ENCODE measurements at regions not wholly inside any gene's neighbourhood (a gene's known extent, or its start where the extent isn't known, plus 50 kb on each side); places are given as distances from the start of the nearest gene placed in this dataset.
"Not testable (repeated sequence)": the region's sequence is repeated elsewhere in the genome, so short reads cannot be mapped to it uniquely, and the experiment has no call there.

DNA sequence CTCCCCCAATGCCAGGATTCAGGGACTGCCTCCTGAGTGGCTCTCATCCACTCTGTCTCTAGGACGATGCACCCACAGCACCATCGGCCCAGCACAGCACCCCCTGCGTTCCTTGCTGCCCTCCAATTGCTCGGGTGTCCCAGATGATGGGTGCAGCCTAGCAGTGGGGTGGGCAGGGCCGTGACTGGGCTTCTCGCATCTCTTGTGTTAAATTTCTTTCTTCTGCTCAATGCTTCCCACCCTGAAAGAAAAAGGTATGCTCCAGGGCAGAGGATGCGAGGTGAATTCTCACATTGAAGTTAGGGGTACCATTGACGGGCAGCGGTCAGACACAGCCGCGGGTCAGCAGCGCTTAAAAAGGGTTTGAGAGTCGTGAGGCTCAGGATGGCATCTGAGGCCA, 232.4 kb upstream of the SGCG start:
- 99% methylated on average over 7 of the region's 13 CpGs for WGBS (ENCODE audit: insufficient coverage)
- H3K27me3 ChIP-seq (ENCODE audit: control insufficient read depth, insufficient read depth, low read length): no peaks in the 10 kb centered on the region
- H3K27ac ChIP-seq (ENCODE audit: low read length): no peak overlapping the region
- no peak overlapping the region for H3K4me3 ChIP-seq (ENCODE audit: low read length)
- no peaks in the 10 kb centered on the region for H3K36me3 ChIP-seq (ENCODE audit: control insufficient read depth, insufficient read depth, low read length)
- no peaks in the 10 kb centered on the region for H3K4me1 ChIP-seq (ENCODE audit: control insufficient read depth, insufficient read depth, low read length)
- no peak for DNase-seq
- peaks cover 6% of the 10 kb centered on the region for H3K9me3 ChIP-seq (replicated peaks; ENCODE audit: control insufficient read depth, low read depth, low read length)

DNA sequence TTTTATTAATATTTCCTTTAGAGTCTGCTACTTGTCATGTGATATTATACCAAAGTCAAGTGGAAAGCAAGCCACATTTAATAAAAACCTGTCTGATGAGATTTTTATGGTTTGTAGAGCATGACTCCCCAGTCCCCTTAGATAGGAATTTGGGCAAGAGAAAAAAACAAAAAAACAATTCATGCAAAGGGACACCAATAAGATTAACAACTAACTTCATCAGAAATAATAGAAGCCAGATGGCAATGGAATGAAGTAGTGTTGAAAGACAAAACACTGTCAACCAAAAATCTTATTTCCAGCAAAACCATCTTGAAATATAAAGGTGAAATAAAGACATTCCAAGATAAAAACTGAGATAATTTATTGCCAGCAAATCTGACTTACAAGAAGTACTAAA, 228.8 kb upstream of the SGCG start:
- not testable (repeated sequence) for H3K27me3 ChIP-seq (ENCODE audit: control insufficient read depth, insufficient read depth, low read length); DNase-seq; H3K9me3 ChIP-seq (replicated peaks; ENCODE audit: control insufficient read depth, low read depth, low read length); H3K27ac ChIP-seq (ENCODE audit: low read length); H3K4me1 ChIP-seq (ENCODE audit: control insufficient read depth, insufficient read depth, low read length); H3K36me3 ChIP-seq (ENCODE audit: control insufficient read depth, insufficient read depth, low read length); H3K4me3 ChIP-seq (ENCODE audit: low read length)

DNA sequence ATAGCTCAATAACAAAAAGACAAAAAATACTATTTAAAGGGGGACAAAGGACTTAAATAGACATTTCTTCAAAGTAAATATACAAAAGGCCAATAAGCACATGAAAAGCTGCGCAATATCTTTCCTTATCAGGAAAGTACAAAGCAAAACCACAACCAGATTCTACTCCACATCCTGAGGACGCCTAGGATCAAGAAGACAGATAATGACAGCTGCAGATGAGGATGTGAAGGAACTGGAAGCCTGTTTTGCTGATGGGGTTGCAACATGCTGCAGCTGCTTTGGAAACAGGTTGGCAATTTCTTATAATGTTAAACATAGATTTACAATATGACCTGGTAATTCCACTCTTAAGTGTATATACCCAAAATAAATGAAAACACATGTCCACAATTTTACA, 225.6 kb upstream of the SGCG start:
- H3K4me1 ChIP-seq (ENCODE audit: control insufficient read depth, insufficient read depth, low read length); H3K4me3 ChIP-seq (ENCODE audit: low read length); H3K27ac ChIP-seq (ENCODE audit: low read length); H3K9me3 ChIP-seq (replicated peaks; ENCODE audit: control insufficient read depth, low read depth, low read length); H3K36me3 ChIP-seq (ENCODE audit: control insufficient read depth, insufficient read depth, low read length); H3K27me3 ChIP-seq (ENCODE audit: control insufficient read depth, insufficient read depth, low read length); DNase-seq: not testable (repeated sequence)
- no CpG with 5 or more reads among the region's 2 CpGs for WGBS (ENCODE audit: insufficient coverage)

DNA sequence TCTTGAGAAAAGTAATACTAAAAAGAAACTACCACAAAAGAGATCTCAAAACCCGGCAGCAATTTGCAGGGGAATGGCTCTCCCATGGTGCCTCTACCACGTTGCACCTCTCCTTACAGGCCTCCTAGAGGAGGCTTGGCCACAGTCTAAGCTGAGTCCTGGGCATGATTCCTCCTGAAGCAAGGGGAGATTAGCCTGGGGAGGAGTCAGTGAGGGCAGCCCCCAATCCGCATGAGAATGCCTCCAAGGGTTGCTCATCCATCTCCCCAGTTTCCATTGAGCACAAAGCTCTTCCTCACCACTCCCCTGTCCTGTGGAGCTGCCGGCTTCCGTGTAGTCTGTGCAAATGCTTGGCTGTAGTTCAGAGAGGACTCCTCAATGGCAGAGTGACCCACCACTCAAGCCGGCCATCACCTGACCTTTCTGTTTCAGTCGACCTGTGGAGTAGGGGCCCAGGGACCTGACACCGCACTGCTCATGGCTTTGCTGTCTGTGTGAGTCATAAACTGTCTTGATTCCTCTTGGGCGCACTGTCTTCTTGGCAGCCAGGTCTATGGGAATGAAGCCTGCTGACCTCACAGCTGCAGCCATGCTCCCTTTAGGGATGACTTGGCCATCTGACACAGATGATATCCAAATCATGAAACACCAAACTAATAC, 224.2 kb upstream of the SGCG start:
- not testable (repeated sequence) for H3K4me1 ChIP-seq (ENCODE audit: control insufficient read depth, insufficient read depth, low read length); H3K27me3 ChIP-seq (ENCODE audit: control insufficient read depth, insufficient read depth, low read length); H3K4me3 ChIP-seq (ENCODE audit: low read length); H3K36me3 ChIP-seq (ENCODE audit: control insufficient read depth, insufficient read depth, low read length); H3K9me3 ChIP-seq (replicated peaks; ENCODE audit: control insufficient read depth, low read depth, low read length); H3K27ac ChIP-seq (ENCODE audit: low read length)
- WGBS (ENCODE audit: insufficient coverage): 33% methylated on average over 1 of the region's 9 CpGs
- DNase-seq: peak; percentile 84

DNA sequence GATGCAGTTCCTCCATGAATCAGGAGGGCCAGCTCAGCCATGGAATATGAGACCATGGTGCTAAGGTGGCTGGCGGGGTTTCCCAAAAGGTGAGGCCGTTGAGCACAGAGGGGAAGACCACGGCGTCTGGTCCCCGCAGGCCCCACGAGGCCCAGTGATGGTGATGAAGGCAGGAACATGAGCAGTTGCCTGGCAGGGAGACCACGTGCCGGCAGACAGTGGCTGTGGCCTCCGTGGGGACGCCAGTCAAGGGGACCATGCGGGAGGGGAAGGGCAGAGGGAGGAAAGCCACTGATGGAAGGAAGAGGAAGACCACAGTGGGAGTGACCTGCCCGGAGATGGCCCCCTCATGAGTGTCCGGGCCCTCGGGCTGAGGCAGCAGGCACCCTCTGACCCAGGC, 220.9 kb upstream of the SGCG start:
- WGBS (ENCODE audit: insufficient coverage): 93% methylated on average over 6 of the region's 14 CpGs
- DNase-seq; H3K9me3 ChIP-seq (replicated peaks; ENCODE audit: control insufficient read depth, low read depth, low read length); H3K27me3 ChIP-seq (ENCODE audit: control insufficient read depth, insufficient read depth, low read length); H3K4me3 ChIP-seq (ENCODE audit: low read length); H3K27ac ChIP-seq (ENCODE audit: low read length); H3K36me3 ChIP-seq (ENCODE audit: control insufficient read depth, insufficient read depth, low read length): not testable (repeated sequence)
- H3K4me1 ChIP-seq (ENCODE audit: control insufficient read depth, insufficient read depth, low read length): peaks cover 14% of the 10 kb centered on the region

DNA sequence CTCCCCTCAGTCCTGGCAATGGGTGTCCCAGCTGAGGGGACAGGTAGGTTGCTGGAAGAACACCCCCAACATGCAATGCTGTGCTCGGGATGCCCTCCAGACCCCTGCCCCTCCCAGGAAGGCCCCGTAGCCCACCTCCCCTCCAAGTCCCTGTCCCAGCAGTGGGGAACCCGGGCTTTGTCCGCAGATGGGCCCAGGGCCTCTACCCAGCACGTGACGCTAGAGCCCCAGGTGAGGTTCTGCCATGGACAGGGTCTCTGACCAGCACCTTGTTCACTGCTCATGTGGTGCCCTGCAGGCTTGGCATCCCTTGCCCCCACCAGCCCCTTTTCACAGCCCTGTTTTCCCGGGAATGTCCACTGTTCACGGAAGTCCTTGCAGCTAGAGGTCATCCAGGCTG, 220.0 kb upstream of the SGCG start:
- Histone ChIP-seq H3K4me1 (ENCODE audit: control insufficient read depth, insufficient read depth, low read length) (peaks cover 21% of the 10 kb centered on the region), H3K27ac (ENCODE audit: low read length) (no peak overlapping the region), H3K36me3 (ENCODE audit: control insufficient read depth, insufficient read depth, low read length) (no peaks in the 10 kb centered on the region), H3K4me3 (ENCODE audit: low read length) (no peak overlapping the region), H3K27me3 (ENCODE audit: control insufficient read depth, insufficient read depth, low read length) (no peaks in the 10 kb centered on the region), H3K9me3 (replicated peaks; ENCODE audit: control insufficient read depth, low read depth, low read length) (no peaks in the 10 kb centered on the region)
- no peak for DNase-seq
- 86% methylated on average over 8 of the region's 8 CpGs for WGBS (ENCODE audit: insufficient coverage)

DNA sequence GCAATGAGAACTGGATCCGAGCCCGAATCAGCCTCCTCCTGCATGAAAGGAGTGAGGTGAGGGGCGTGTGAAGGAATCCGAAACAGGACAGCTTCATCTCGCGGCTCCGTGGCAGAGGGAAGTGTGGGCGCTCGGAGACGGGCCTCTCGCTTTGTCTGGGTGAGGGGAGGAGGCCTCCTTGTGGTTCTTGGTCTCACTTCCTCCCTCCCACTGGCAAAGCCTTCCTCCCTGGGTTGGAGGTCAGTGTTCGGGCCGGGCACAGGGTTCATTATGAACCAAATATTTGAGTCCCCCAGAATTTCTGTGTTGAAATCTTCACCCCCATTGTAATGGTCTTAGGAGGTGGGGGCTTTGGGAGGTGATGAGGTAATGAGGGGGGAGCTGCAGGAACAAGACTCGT, 219.4 kb upstream of the SGCG start:
- not testable (repeated sequence) for H3K27ac ChIP-seq (ENCODE audit: low read length); H3K27me3 ChIP-seq (ENCODE audit: control insufficient read depth, insufficient read depth, low read length); H3K36me3 ChIP-seq (ENCODE audit: control insufficient read depth, insufficient read depth, low read length); H3K4me3 ChIP-seq (ENCODE audit: low read length); H3K9me3 ChIP-seq (replicated peaks; ENCODE audit: control insufficient read depth, low read depth, low read length); DNase-seq
- 63% methylated on average over 1 of the region's 14 CpGs for WGBS (ENCODE audit: insufficient coverage)
- peaks cover 21% of the 10 kb centered on the region for H3K4me1 ChIP-seq (ENCODE audit: control insufficient read depth, insufficient read depth, low read length)

DNA sequence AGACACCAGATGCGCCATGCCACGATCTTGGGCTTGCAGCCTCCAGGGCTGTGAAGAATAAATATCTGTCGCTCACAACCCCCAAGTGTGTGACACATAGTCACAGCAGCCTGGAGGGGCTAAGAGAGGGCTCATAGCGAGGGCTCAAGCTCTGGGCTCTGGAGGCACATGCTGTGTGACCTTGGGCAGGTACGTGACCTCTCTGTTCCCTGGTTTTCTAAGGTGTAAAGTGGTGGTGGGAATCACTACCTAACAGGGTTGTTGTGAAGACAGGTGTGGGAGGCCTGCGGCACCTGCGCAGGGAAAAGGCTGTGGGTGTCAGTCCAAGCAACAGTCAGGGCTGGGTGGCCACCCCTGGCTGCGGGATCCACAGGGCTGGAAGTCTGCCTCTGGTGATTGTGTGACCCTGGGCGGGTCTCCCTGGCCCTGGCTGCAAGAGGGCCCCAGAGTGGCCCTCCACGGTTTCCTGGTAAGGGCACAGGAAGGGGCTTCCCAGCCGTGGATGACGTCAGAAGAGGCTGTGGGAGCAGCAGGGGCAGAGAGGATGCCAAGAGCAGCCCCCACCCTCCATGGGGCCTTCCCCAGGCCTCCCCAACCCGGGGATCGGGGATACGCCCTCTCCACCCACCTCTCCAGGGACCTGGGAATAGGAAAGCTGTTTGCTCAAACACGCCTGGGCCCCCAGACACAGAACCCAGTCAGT, 218.8 kb upstream of the SGCG start:
- Histone ChIP-seq H3K4me3 (ENCODE audit: low read length) (no peak overlapping the region), H3K4me1 (ENCODE audit: control insufficient read depth, insufficient read depth, low read length) (peaks cover 17% of the 10 kb centered on the region), H3K27ac (ENCODE audit: low read length) (no peak overlapping the region), H3K27me3 (ENCODE audit: control insufficient read depth, insufficient read depth, low read length) (no peaks in the 10 kb centered on the region), H3K9me3 (replicated peaks; ENCODE audit: control insufficient read depth, low read depth, low read length) (no peaks in the 10 kb centered on the region), H3K36me3 (ENCODE audit: control insufficient read depth, insufficient read depth, low read length) (no peaks in the 10 kb centered on the region)
- WGBS (ENCODE audit: insufficient coverage): 74% methylated on average over 10 of the region's 16 CpGs
- no peak for DNase-seq

DNA sequence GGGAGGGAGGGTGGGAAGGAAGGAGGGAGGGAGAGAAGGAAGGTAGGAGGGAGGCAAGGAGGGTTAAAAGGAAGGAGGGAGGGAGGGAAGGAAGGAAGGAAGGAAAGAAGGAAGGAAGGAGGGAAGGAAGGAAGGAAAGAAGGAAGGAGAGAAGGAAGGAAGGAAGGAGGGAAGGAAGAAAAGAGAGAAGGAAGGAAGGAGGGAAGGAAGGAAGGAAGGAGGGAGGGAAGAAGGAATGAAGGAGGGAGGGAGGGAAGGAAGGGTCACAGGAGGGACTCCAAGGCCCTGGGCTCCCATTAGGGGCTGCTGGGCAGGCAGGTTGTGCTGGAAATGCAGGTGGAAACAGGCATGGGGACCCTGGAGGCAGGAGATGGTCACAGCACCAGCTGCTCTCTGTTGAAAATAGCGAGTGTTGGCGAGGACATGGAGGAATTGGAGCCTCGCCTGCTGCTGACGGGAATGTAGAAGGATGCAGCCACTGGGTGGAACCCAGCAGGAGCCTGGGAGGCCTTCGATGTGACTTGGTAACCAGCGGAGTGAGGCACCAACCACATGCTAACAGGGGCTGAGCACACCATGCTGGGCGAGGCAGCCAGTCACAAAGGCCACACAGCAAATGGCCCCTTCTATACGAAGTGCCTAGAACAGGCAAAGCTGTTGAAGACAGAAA, 217.3 kb upstream of the SGCG start:
- H3K36me3 ChIP-seq (ENCODE audit: control insufficient read depth, insufficient read depth, low read length); H3K9me3 ChIP-seq (replicated peaks; ENCODE audit: control insufficient read depth, low read depth, low read length); H3K27me3 ChIP-seq (ENCODE audit: control insufficient read depth, insufficient read depth, low read length); H3K4me3 ChIP-seq (ENCODE audit: low read length); H3K27ac ChIP-seq (ENCODE audit: low read length): not testable (repeated sequence)
- DNase-seq: peak; percentile 41
- 58% methylated on average over 6 of the region's 8 CpGs for whole genome bisulfite sequencing (ENCODE audit: insufficient coverage)
- peaks cover 14% of the 10 kb centered on the region for H3K4me1 ChIP-seq (ENCODE audit: control insufficient read depth, insufficient read depth, low read length)

DNA sequence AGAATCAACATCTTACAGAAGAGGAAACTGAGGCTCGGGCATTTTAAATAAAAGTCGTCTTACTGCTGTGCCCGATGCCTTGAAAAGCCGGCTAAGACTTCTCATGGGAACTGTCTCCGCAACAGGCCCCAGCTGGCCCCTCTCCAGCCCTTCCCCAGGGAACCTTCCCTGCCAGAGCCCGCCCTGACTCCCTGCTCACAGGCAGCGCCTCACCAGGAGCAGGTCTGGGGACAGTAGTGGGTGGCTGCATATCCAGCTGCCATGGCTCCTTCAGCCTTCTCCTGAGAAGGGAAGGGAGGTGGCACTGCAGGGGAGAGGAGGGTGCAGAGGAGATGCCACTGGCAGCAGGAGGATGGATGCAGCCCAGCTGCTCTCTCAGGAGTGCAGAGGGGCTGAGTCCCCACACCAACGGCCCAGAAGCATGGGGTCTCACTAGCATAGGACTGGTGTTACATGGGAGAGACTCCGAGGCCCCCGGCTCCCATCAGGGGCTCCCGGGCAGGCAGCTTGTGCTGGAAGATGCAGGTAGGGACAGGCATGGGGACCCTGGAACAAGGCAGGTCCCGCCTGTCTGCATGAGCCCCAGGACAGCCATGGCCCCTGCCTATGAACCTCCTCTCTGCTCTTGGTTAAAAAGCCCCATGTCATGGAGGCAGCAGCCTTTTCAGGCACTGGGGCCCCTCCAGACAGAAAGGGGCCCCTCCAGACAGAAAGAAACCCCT, 216.4 kb upstream of the SGCG start:
- DNase-seq: no peak
- WGBS (ENCODE audit: insufficient coverage): 53% methylated on average over 10 of the region's 12 CpGs
- Histone ChIP-seq H3K9me3 (replicated peaks; ENCODE audit: control insufficient read depth, low read depth, low read length) (no peaks in the 10 kb centered on the region), H3K36me3 (ENCODE audit: control insufficient read depth, insufficient read depth, low read length) (no peaks in the 10 kb centered on the region), H3K4me3 (ENCODE audit: low read length) (no peak overlapping the region), H3K4me1 (ENCODE audit: control insufficient read depth, insufficient read depth, low read length) (peaks cover 14% of the 10 kb centered on the region), H3K27ac (ENCODE audit: low read length) (no peak overlapping the region), H3K27me3 (ENCODE audit: control insufficient read depth, insufficient read depth, low read length) (no peaks in the 10 kb centered on the region)

Data from muscle of leg (tissue), 3 donors.